SU-DHL-6 (cell line): ENCODE measurements at regions not wholly inside any gene's neighbourhood (a gene's known extent, or its start where the extent isn't known, plus 50 kb on each side); places are given as distances from the start of the nearest gene placed in this dataset.

ENCODE experiments used
- EZH2phosphoT487 ChIP-seq: fragments of 200-600 bp; sonication (generic), shearing (Covaris generic); conservative IDR thresholded peaks from 2 replicates; pipeline ENCODE4 v1.6.1; 2018; ENCODE audit warnings: mild to moderate bottlenecking, antibody characterized with exemption, low read length, moderate library complexity, mixed read lengths
- TF ChIP-seq, protein P1 (sequence below): fragments of 200-600 bp; sonication (generic); IDR thresholded peaks from one replicate; pipeline ENCODE4 v1.5.1; 2017; ENCODE audit warnings: antibody characterized with exemption, mild to moderate bottlenecking, low read length, moderate library complexity; ENCODE audit not compliant: insufficient read depth, poor library complexity, severe bottlenecking

DNA sequence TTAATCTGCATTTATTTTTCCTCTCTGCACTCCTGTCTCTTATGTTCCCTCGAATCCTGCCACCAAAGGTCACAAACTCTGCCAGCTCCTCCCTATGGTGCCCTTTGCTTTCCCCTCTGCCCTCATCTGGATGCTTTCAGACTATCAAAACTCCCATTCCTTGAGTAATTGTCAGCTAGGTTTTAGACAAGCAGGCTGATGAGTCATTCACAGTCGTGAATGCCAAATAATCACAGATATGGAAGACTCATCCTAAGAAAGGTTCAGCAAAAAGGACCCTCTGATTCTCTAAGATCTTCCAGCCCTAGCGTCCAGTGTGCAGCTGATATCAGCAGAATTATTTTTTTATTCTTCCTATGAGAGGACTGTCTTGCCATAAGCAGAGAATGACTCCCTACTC, 104.5 kb upstream of the NUDT12 start:
- TF ChIP-seq, protein P1, sequence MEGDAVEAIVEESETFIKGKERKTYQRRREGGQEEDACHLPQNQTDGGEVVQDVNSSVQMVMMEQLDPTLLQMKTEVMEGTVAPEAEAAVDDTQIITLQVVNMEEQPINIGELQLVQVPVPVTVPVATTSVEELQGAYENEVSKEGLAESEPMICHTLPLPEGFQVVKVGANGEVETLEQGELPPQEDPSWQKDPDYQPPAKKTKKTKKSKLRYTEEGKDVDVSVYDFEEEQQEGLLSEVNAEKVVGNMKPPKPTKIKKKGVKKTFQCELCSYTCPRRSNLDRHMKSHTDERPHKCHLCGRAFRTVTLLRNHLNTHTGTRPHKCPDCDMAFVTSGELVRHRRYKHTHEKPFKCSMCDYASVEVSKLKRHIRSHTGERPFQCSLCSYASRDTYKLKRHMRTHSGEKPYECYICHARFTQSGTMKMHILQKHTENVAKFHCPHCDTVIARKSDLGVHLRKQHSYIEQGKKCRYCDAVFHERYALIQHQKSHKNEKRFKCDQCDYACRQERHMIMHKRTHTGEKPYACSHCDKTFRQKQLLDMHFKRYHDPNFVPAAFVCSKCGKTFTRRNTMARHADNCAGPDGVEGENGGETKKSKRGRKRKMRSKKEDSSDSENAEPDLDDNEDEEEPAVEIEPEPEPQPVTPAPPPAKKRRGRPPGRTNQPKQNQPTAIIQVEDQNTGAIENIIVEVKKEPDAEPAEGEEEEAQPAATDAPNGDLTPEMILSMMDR: no peak
- TF ChIP-seq EZH2phosphoT487: no peak
